CD4-positive, alpha-beta T cell (primary cell): ENCODE measurements at regions not wholly inside any gene's neighbourhood (a gene's known extent, or its start where the extent isn't known, plus 50 kb on each side); places are given as distances from the start of the nearest gene placed in this dataset.

Experiments
- ATAC-seq: fragments of 200-7000 bp; cut with Tn5 transposase; one replicate; pipeline ENCODE4 v1.10.0; 2022; ENCODE audit warnings: mild to moderate bottlenecking; ENCODE audit not compliant: poor library complexity
- CTCF ChIA-PET: fragments of 350-600 bp; sonication (Branson Sonifier 250); formaldehyde crosslinking; loops from one replicate; lab custom pipeline; 2021; ENCODE audit warnings: antibody characterized with exemption, inconsistent platforms; lab: Charles Lee
- POLR2A ChIA-PET: fragments of 350-600 bp; sonication (Branson Sonifier 250); formaldehyde crosslinking; loops from one replicate; lab custom pipeline; 2021; ENCODE audit warnings: antibody characterized with exemption, inconsistent platforms; lab: Charles Lee
- DNase-seq, 14 experiments: peaks; one replicate each; pipeline ENCODE4 v3.0.0-alpha.2; 2013 to 2020; ENCODE audit warnings: mixed read lengths in 2 of 14
- H3K27ac ChIP-seq, 2 donors: one replicate each; pipeline versions ENCODE4 v1.5.1 to v1.7.0; 2013; ENCODE audit warnings: low read length in 2 of 2, low read depth in 1 of 2, mild to moderate bottlenecking in 1 of 2
- H3K27me3 ChIP-seq, 2 experiments: 1 replicate in 1 of 2; 2 replicates in 1 of 2; pipeline versions ENCODE4 v1.6.1 to v1.7.0; 2013; ENCODE audit warnings: low read length in 2 of 2, control low read depth in 1 of 2, mild to moderate bottlenecking in 1 of 2, moderate library complexity in 1 of 2; ENCODE audit not compliant: insufficient read depth in 2 of 2, control insufficient read depth in 1 of 2
- H3K36me3 ChIP-seq: one replicate; pipeline ENCODE4 v1.6.1; 2013; ENCODE audit warnings: low read length, control low read depth; ENCODE audit not compliant: insufficient read depth
- H3K4me1 ChIP-seq: one replicate; pipeline ENCODE4 v1.6.1; 2013; ENCODE audit warnings: low read length, control low read depth; ENCODE audit not compliant: insufficient read depth
- H3K4me3 ChIP-seq: one replicate; pipeline ENCODE4 v1.5.1; 2013; ENCODE audit warnings: mild to moderate bottlenecking, low read length, moderate library complexity
- H3K9me3 ChIP-seq, 2 experiments: 1 replicate in 1 of 2; 2 replicates in 1 of 2; pipeline versions ENCODE4 v1.6.1 to v1.7.0; 2013; ENCODE audit warnings: low read length in 2 of 2, mild to moderate bottlenecking in 2 of 2, control low read depth in 1 of 2, moderate library complexity in 1 of 2; ENCODE audit not compliant: control insufficient read depth in 1 of 2, insufficient read depth in 1 of 2
- H3K27ac Mint-ChIP-seq: one replicate; pipeline ENCODE4 v1.8.0; 2020; ENCODE audit warnings: mixed read lengths
- H3K27me3 Mint-ChIP-seq: one replicate; pipeline ENCODE4 v1.8.0; 2021; ENCODE audit warnings: mixed read lengths
- H3K36me3 Mint-ChIP-seq: one replicate; pipeline ENCODE4 v1.8.0; 2021; ENCODE audit warnings: low read depth, mixed read lengths
- H3K4me1 Mint-ChIP-seq: one replicate; pipeline ENCODE4 v1.8.0; 2021; ENCODE audit warnings: low read depth, mixed read lengths
- H3K4me3 Mint-ChIP-seq: one replicate; pipeline ENCODE4 v1.8.0; 2020; ENCODE audit warnings: mild to moderate bottlenecking, mixed read lengths
- H3K9me3 Mint-ChIP-seq: one replicate; pipeline ENCODE4 v1.8.0; 2020; ENCODE audit warnings: mixed read lengths
- intact Hi-C, 2 experiments: fragments of 100-400 bp; cut with DNase I in 1 of 2; cut with micrococcal nuclease in 1 of 2; formaldehyde crosslinking; loops; one replicate each; pipeline versions ENCODE4 v1.15.1 to v1.9.0; 2023 to 2025; cut with DNase I, micrococcal nuclease
- TF ChIP-seq, protein P1 (sequence below): fragments of 200-600 bp; IDR thresholded peaks from one replicate; pipeline ENCODE4 v1.8.0; 2022; ENCODE audit warnings: antibody characterized with exemption, mild to moderate bottlenecking

DNA sequence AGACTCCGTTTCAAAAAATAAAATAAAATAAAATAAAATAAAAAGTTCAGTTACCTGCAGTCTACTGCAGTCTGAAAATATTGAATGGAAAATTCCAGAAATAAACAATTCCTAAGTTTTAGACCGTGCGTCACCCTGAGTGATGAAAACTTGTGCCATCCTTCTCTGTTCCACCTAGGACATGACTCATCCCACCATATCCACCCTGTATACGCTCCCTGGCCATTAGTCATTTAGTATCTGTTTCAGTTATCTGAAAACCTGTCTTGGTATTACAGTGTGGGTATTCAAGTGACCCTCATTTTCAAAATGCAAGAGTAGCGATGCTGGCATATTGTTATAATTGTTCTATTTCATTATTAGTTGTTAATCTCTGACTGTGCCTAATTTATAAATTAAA, 51.8 kb upstream of the TEX48 start:
- ATAC-seq: no peak
- Mint-ChIP-seq H3K27ac (no peak overlapping the region), H3K4me3 (no peak overlapping the region), H3K36me3 (no peaks in the 10 kb centered on the region), H3K4me1 (peaks cover 32% of the 10 kb centered on the region), H3K9me3 (no peaks in the 10 kb centered on the region), H3K27me3 (no peaks in the 10 kb centered on the region)
- Histone ChIP-seq H3K27me3 (no peaks in the 10 kb centered on the region), H3K27ac (no peak overlapping the region), H3K4me1 (peaks cover 35% of the 10 kb centered on the region), H3K4me3 (no peak overlapping the region), H3K36me3 (no peaks in the 10 kb centered on the region), H3K9me3 (no peaks in the 10 kb centered on the region)
- POLR2A ChIA-PET: interaction anchor here (1.7 kb wide), 1 partner anchor 165 kb away, joined by 6 read pairs; no protein-coding TSS in a partner anchor
- no peak for DNase-seq
- intact Hi-C loops: loop anchor here in 1 of 2 experiments (5.0 kb wide), 1 partner anchor 327 kb away; no protein-coding TSS in a partner anchor
- TF ChIP-seq, protein P1, sequence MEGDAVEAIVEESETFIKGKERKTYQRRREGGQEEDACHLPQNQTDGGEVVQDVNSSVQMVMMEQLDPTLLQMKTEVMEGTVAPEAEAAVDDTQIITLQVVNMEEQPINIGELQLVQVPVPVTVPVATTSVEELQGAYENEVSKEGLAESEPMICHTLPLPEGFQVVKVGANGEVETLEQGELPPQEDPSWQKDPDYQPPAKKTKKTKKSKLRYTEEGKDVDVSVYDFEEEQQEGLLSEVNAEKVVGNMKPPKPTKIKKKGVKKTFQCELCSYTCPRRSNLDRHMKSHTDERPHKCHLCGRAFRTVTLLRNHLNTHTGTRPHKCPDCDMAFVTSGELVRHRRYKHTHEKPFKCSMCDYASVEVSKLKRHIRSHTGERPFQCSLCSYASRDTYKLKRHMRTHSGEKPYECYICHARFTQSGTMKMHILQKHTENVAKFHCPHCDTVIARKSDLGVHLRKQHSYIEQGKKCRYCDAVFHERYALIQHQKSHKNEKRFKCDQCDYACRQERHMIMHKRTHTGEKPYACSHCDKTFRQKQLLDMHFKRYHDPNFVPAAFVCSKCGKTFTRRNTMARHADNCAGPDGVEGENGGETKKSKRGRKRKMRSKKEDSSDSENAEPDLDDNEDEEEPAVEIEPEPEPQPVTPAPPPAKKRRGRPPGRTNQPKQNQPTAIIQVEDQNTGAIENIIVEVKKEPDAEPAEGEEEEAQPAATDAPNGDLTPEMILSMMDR: no peak
- CTCF ChIA-PET: no interaction called here

DNA sequence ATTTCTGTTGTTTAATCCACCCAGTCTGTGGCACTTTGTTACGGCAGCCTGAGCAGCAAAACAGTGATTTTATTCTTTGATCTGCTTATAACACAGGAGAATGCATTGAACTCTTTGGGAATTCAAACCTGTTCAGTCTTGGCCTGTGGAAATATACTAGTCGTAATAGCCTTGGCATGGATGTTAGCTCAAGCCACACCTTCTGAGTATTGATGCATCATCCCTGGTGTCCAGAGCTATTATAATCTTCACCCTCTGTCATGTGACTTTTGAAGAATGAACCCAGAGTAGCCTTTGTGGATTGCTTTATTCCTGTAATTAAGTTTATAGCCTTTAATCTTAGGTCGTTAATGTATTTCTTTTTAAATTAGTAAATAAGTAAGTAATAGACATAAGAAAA, 50.8 kb upstream of the TEX48 start:
- CTCF ChIA-PET: no interaction called here
- Histone ChIP-seq H3K9me3 (no peaks in the 10 kb centered on the region), H3K27me3 (no peaks in the 10 kb centered on the region), H3K4me3 (no peak overlapping the region), H3K4me1 (peaks cover 25% of the 10 kb centered on the region), H3K36me3 (no peaks in the 10 kb centered on the region), H3K27ac (no peak overlapping the region)
- no peak overlapping the region for H3K4me3 Mint-ChIP-seq
- no peak overlapping the region for H3K27ac Mint-ChIP-seq
- H3K4me1 Mint-ChIP-seq: peaks cover 25% of the 10 kb centered on the region
- intact Hi-C loops: loop anchor here in 1 of 2 experiments (5.0 kb wide), 1 partner anchor 326 kb away; no protein-coding TSS in a partner anchor
- H3K36me3 Mint-ChIP-seq: no peaks in the 10 kb centered on the region
- ATAC-seq: no peak
- POLR2A ChIA-PET: no interaction called here
- DNase-seq: no peak
- H3K9me3 Mint-ChIP-seq: no peaks in the 10 kb centered on the region
- TF ChIP-seq, protein P1: no peak
- no peaks in the 10 kb centered on the region for H3K27me3 Mint-ChIP-seq
